HG03378 (cell line): ENCODE measurements at regions not wholly inside any gene's neighbourhood (a gene's known extent, or its start where the extent isn't known, plus 50 kb on each side); places are given as distances from the start of the nearest gene placed in this dataset.

Source experiments
- ATAC-seq: cut with Tn5 transposase; IDR thresholded peaks from one replicate; pipeline ENCODE4 v1.9.1; 2021; ENCODE audit warnings: mild to moderate bottlenecking, moderate library complexity; ENCODE audit not compliant: unreplicated experiment

DNA sequence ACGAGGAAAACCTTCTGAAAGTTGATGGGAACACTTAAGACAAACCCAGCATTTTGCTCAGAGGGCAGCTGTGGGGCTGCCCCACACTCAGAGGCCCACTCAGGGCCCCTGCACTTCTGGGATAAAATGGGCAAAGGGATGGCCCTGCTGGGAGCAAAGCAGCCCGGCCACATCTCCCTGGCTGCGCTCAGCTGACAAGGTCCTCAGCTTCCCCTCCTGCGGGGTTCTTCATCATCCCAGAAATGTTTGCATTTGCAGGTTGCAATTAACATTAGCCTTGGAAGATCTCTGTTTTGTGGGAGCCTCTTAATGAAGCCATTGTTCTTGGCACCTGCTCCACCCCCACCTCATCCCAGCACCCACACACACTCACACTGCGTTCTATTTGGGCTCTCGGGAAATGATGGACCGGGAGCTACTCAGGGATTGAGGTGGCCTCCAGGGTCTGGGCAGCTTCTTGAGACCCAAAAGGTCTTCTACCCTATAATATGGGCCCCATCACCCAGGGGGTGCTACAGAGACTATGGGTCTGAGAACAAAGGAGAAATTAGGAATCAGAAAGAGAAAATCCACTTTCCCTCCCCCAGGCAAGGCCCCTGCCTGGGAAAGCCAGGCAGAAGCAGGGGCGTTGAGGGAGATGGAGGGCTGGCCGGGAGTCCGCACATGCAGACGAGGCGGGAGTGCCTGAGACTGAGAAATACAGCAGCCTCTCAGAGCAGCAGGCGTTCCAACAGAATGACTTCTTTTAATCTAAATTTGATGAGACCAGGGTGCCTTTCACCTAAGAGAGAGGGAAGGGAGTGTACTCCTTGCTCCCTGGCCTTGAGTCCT is 53.7 kb upstream of the RPL38 start:
- ATAC-seq, result no peak

DNA sequence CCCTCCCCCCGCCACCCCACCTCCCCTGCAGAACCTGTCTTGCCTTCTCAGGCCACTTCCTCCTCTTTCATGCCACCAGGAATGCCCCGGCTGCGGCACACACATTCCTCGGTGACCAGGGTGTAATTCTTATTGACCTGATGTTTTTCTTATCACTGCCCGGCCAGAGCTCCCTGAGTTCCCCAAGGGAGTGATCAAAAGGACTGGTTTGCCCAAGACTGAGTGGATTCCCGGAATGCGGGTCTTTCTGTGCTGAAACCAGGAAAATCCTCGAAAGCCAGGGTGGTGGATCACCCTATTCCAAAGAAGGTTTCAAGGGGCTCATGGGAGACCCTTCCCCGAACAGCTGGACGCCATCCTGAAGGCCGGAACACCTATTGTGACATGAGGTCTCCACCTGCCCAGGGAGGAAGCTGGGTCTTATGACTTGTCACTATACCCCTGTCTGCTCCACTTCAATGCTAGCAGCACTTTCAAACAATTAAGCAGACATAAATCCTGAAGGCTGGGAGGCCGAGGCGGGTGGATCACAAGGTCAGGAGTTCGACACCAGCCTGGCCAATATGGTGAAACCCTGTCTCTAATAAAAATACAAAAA is 53.0 kb upstream of the RPL38 start:
- ATAC-seq, result no peak

GRCh38 chr17:74151551-74152315 is 51.7 kb upstream of the RPL38 start:
- no peak for ATAC-seq

GRCh38 chr17:74152591-74153455 is 50.7 kb upstream of the RPL38 start:
- ATAC-seq, result no peak

GRCh38 chr17:74153456-74153810 is 50.0 kb upstream of the RPL38 start:
- no peak for ATAC-seq
